Testis (tissue), 2 donors: ENCODE measurements at regions not wholly inside any gene's neighbourhood (a gene's known extent, or its start where the extent isn't known, plus 50 kb on each side); places are given as distances from the start of the nearest gene placed in this dataset.

Experiments used
- DNase-seq: peaks from one replicate; pipeline ENCODE4 v3.0.0-alpha.2; 2019
- H3K27ac ChIP-seq, 2 donors: fragments of 200-600 bp; sonication (generic); one replicate each; pipeline ENCODE4 v1.5.1; 2019
- H3K27me3 ChIP-seq: fragments of 200-600 bp; sonication (generic); one replicate; pipeline ENCODE4 v1.5.1; 2019
- H3K36me3 ChIP-seq: fragments of 200-600 bp; sonication (generic); one replicate; pipeline ENCODE4 v1.5.1; 2017; ENCODE audit warnings: low read depth; ENCODE audit errors: missing control alignments
- H3K4me1 ChIP-seq: fragments of 200-600 bp; sonication (generic); one replicate; pipeline ENCODE4 v1.5.1; 2019
- H3K4me3 ChIP-seq, 2 donors: fragments of 200-600 bp; sonication (generic); one replicate each; pipeline ENCODE4 v1.5.1; 2017 to 2019
- H3K9me3 ChIP-seq: fragments of 200-600 bp; sonication (generic); one replicate; pipeline ENCODE4 v1.5.1; 2017
- CTCF ChIP-seq, 3 experiments: fragments of 450-650 bp in 2 of 3; fragments of 200-600 bp in 1 of 3; sonication (generic) in 1 of 3; IDR thresholded peaks; one replicate each; pipeline ENCODE4 v1.5.1; 2016 to 2019; ENCODE audit warnings: antibody characterized with exemption in 3 of 3, mild to moderate bottlenecking in 2 of 3, moderate library complexity in 1 of 3
- POLR2A ChIP-seq: fragments of 450-650 bp; IDR thresholded peaks from one replicate; pipeline ENCODE4 v1.6.1; 2017; ENCODE audit warnings: antibody characterized with exemption, mild to moderate bottlenecking, moderate library complexity
- WGBS, 2 donors: methylation state at CpG; one replicate each; pipeline ENCODE4 v1.1.5; 2018; 5-methylcytosine and 5-hydroxymethylcytosine counted together
- intact Hi-C: fragments of 100-400 bp; cut with DNase I; formaldehyde crosslinking; loops from one replicate; pipeline ENCODE4 v1.15.1; 2023; ENCODE audit warnings: low total_unique reads

GRCh38 chr17:6019959-6020358 is 50.2 kb upstream of the WSCD1 start:
- H3K27ac ChIP-seq = no peak overlapping the region
- no peak overlapping the region for H3K4me3 ChIP-seq
- 83 to 90% methylated on average over 5 to 6 of the region's 6 CpGs for WGBS, 2 donors
- no peak for TF ChIP-seq POLR2A
- no peak for TF ChIP-seq CTCF (IDR thresholded peaks at IDR 0.05)
- intact Hi-C loops = no loop called here
- no peak for DNase-seq
- no peaks in the 10 kb centered on the region for H3K9me3 ChIP-seq
- no peaks in the 10 kb centered on the region for H3K36me3 ChIP-seq
- H3K27me3 ChIP-seq = no peaks in the 10 kb centered on the region
- no peaks in the 10 kb centered on the region for H3K4me1 ChIP-seq

DNA sequence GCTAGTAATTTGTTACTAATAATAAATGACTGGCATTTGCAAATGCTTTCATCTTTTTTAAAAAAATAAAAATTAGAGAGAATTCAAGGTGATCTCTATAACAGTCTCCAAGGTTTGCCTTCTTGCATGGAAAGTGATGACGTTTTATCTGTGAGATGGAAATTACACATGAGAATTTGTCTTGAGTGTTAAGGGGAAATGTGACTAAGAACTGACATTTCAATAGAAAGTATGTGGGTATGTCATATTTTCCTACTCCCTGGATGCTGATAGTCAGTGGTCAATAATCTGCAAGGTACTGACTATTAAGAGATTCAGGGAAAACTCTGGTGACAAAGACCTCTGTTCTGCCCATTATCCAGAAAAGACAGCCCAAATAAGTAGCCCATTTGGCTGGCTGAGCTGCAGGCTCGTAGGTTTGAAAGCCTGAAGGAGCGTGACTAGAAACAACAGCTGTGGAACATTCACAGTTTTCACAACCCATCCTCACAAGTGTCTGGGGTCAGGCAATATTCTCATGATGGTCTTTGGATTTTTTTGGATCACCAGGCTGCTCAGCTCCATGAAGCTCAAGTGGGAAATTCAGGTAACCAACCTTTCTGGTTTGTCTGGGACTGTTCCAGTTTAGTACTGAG is 49.7 kb upstream of the WSCD1 start:
- intact Hi-C loops = no loop called here
- H3K27ac ChIP-seq = no peak overlapping the region
- no peaks in the 10 kb centered on the region for H3K4me1 ChIP-seq
- H3K9me3 ChIP-seq = no peaks in the 10 kb centered on the region
- no peak for DNase-seq
- 59 to 78% methylated on average over 2 to 3 of the region's 3 CpGs for WGBS, 2 donors
- H3K4me3 ChIP-seq = no peak overlapping the region
- no peaks in the 10 kb centered on the region for H3K27me3 ChIP-seq
- H3K36me3 ChIP-seq = no peaks in the 10 kb centered on the region
- TF ChIP-seq POLR2A (no peak), CTCF (IDR thresholded peaks at IDR 0.05) (no peak)
